HCT116 (cell line): ENCODE measurements at regions not wholly inside any gene's neighbourhood (a gene's known extent, or its start where the extent isn't known, plus 50 kb on each side); places are given as distances from the start of the nearest gene placed in this dataset.

Experiments
- ATAC-seq: fragments of 200-7000 bp; cut with Tn5 transposase; 2 replicates; pipeline ENCODE4 v1.9.1; 2020; ENCODE audit warnings: mild to moderate bottlenecking, moderate library complexity
- BruUV-seq: library from RNA; stranded (reverse); fragments of 400-500 nt; replicated peaks from 2 replicates; lab custom pipeline; 2021; lab: Mats Ljungman, UMichigan
- CTCF ChIA-PET: fragments of 300-600 bp; sonication (Branson Sonifier 250); formaldehyde crosslinking; loops from one replicate; lab custom pipeline; 2021; ENCODE audit warnings: antibody characterized with exemption; lab: Charles Lee
- POLR2A ChIA-PET: fragments of 300-600, 350-600 bp; sonication (Branson Sonifier 250); formaldehyde crosslinking; loops from one replicate; lab custom pipeline; 2021; ENCODE audit warnings: antibody characterized with exemption; lab: Charles Lee
- RAD21 ChIA-PET, 2 experiments: fragments of 300-600 bp; sonication (Branson Sonifier 250); formaldehyde crosslinking; loops; one replicate each; lab custom pipeline; 2023; ENCODE audit warnings: low total read pairs in 2 of 2; ENCODE audit not compliant: uncharacterized antibody in 2 of 2, unreplicated experiment in 2 of 2, low non-redundant PET in 1 of 2; lab: Charles Lee
- DNase-seq: peaks from one replicate; pipeline ENCODE4 v3.0.0-alpha.2; 2010; ENCODE audit warnings: low read depth, low spot score
- H2AFZ ChIP-seq: fragments of 200-600 bp; shearing (Covaris generic), sonication (generic); 2 replicates; pipeline ENCODE4 v1.6.1; 2017; ENCODE audit warnings: low read depth, mixed run types, mixed read lengths, antibody characterized with exemption, low read length; ENCODE audit not compliant: poor library complexity, severe bottlenecking
- H3K27ac ChIP-seq: 2 replicates; pipeline ENCODE4 v1.5.1; 2012; ENCODE audit warnings: low read depth, low read length
- H3K27me3 ChIP-seq: fragments of 200-600 bp; sonication (generic); 2 replicates; pipeline ENCODE4 v1.6.1; 2016; ENCODE audit warnings: mixed run types, low read length, mixed read lengths; ENCODE audit not compliant: insufficient read depth
- H3K36me3 ChIP-seq, 2 experiments: fragments of 200-500 bp in 1 of 2; fragments of 200-600 bp in 1 of 2; sonication (Bioruptor generic) in 1 of 2; sonication (generic) in 1 of 2; 2 replicates each; pipeline versions ENCODE4 v1.5.1 to v1.6.1; 2014 to 2016; ENCODE audit warnings: low read length in 2 of 2, inconsistent platforms in 1 of 2, mixed read lengths in 1 of 2, mixed run types in 1 of 2; ENCODE audit not compliant: insufficient read depth in 2 of 2, control insufficient read depth in 1 of 2
- H3K4me1 ChIP-seq, 2 experiments: fragments of 200-600 bp in 1 of 2; sonication (generic) in 1 of 2; 2 replicates each; pipeline versions ENCODE4 v1.5.1 to v1.6.1; 2012 to 2017; ENCODE audit warnings: low read length in 2 of 2, inconsistent platforms in 1 of 2, mild to moderate bottlenecking in 1 of 2, mixed read lengths in 1 of 2, mixed run types in 1 of 2, moderate library complexity in 1 of 2; ENCODE audit not compliant: insufficient read depth in 2 of 2, control insufficient read depth in 1 of 2
- H3K4me2 ChIP-seq: fragments of 200-600 bp; sonication (generic); 2 replicates; pipeline ENCODE4 v1.6.1; 2017; ENCODE audit warnings: mixed run types, low read length, mixed read lengths
- H3K4me3 ChIP-seq, 2 experiments: fragments of 200-600 bp in 1 of 2; sonication (generic) in 1 of 2; replicated peaks in 1 of 2; 2 replicates each; pipeline ENCODE4 v1.5.1; 2011 to 2016; ENCODE audit warnings: low read length in 2 of 2, control low read depth in 1 of 2, low read depth in 1 of 2, mild to moderate bottlenecking in 1 of 2, mixed read lengths in 1 of 2, mixed run types in 1 of 2
- H3K79me2 ChIP-seq: fragments of 200-600 bp; sonication (generic); 2 replicates; pipeline ENCODE4 v1.6.1; 2017; ENCODE audit warnings: mild to moderate bottlenecking, mixed run types, low read length, moderate library complexity, mixed read lengths; ENCODE audit not compliant: insufficient read depth
- H3K9ac ChIP-seq: fragments of 200-600 bp; sonication (generic); 2 replicates; pipeline ENCODE4 v1.6.1; 2016; ENCODE audit warnings: low read length, mixed read lengths
- H3K9me2 ChIP-seq: fragments of 200-600 bp; sonication (generic), shearing (Covaris generic); 2 replicates; pipeline ENCODE4 v1.6.1; 2017; ENCODE audit warnings: mixed run types, mild to moderate bottlenecking, moderate library complexity; ENCODE audit not compliant: insufficient read depth
- H3K9me3 ChIP-seq, 2 experiments: fragments of 200-500 bp in 1 of 2; fragments of 200-600 bp in 1 of 2; sonication (Bioruptor generic) in 1 of 2; sonication (generic) in 1 of 2; 2 replicates each; pipeline ENCODE4 v1.6.1; 2014 to 2017; ENCODE audit warnings: low read length in 2 of 2, mixed read lengths in 2 of 2, inconsistent platforms in 1 of 2, low read depth in 1 of 2, mild to moderate bottlenecking in 1 of 2, mixed run types in 1 of 2, moderate library complexity in 1 of 2; ENCODE audit not compliant: control insufficient read depth in 1 of 2, insufficient read depth in 1 of 2
- H4K20me1 ChIP-seq: fragments of 200-600 bp; sonication (generic), shearing (Covaris generic); 2 replicates; pipeline ENCODE4 v1.6.1; 2017; ENCODE audit warnings: mixed run types, mild to moderate bottlenecking, moderate library complexity; ENCODE audit not compliant: insufficient read depth
- CBX3 ChIP-seq: IDR thresholded peaks from 2 replicates; pipeline ENCODE4 v1.6.1; 2012; ENCODE audit warnings: low read depth
- CTCF ChIP-seq, 3 experiments: fragments of 200-600 bp in 1 of 3; sonication (generic) in 1 of 3; IDR thresholded peaks in 2 of 3; conservative IDR thresholded peaks in 1 of 3; 2 replicates each; pipeline ENCODE4 v1.5.1; 2012 to 2017; ENCODE audit warnings: low read depth in 2 of 3, low read length in 2 of 3, antibody characterized with exemption in 1 of 3, borderline replicate concordance in 1 of 3, control low read depth in 1 of 3, mild to moderate bottlenecking in 1 of 3, mixed read lengths in 1 of 3, mixed run types in 1 of 3, moderate library complexity in 1 of 3; ENCODE audit not compliant: insufficient read depth in 1 of 3
- FOSL1 ChIP-seq: IDR thresholded peaks from 2 replicates; pipeline ENCODE4 v1.6.1; 2012; ENCODE audit warnings: low read depth
- JUND ChIP-seq: IDR thresholded peaks from 2 replicates; pipeline ENCODE4 v1.6.1; 2012
- POLR2A ChIP-seq: IDR thresholded peaks from 2 replicates; pipeline ENCODE4 v1.7.0; 2011; ENCODE audit warnings: borderline replicate concordance; ENCODE audit not compliant: insufficient read depth, insufficient read length; ENCODE audit errors: extremely low read depth
- POLR2AphosphoS5 ChIP-seq: IDR thresholded peaks from 2 replicates; pipeline ENCODE4 v1.6.1; 2011; ENCODE audit warnings: mild to moderate bottlenecking, low read depth, low read length, moderate library complexity
- SP1 ChIP-seq: IDR thresholded peaks from 2 replicates; pipeline ENCODE4 v1.6.1; 2012; ENCODE audit warnings: low read depth
- TCF7L2 ChIP-seq: IDR thresholded peaks from 2 replicates; pipeline ENCODE4 v1.7.0; 2011; ENCODE audit warnings: borderline replicate concordance, inconsistent platforms; ENCODE audit not compliant: insufficient read depth, insufficient read length; ENCODE audit errors: extremely low read depth
- ZBTB33 ChIP-seq: IDR thresholded peaks from 2 replicates; pipeline ENCODE4 v1.6.1; 2011; ENCODE audit warnings: mild to moderate bottlenecking, low read length, moderate library complexity; ENCODE audit not compliant: insufficient replicate concordance; ENCODE audit errors: extremely low read depth
- intact Hi-C: fragments of 100-400 bp; cut with micrococcal nuclease; formaldehyde crosslinking; loops from 2 replicates; pipeline ENCODE4 v1.10.0; 2022

GRCh38 chr2:66699416-66699792 lies 264.5 kb downstream of the MEIS1 start:
- no peak for DNase-seq
- ChIA-PET POLR2A (no interaction called here), CTCF (no interaction called here), RAD21 (no interaction called here)
- H3K36me3 ChIP-seq, result no peaks in the 10 kb centered on the region
- H3K79me2 ChIP-seq, result no peaks in the 10 kb centered on the region
- peaks cover 0 to 3% of the 10 kb centered on the region in 2 experiments; a peak in 1 of 4 replicates for H3K9me3 ChIP-seq
- H2AFZ ChIP-seq, result no peak overlapping the region
- H3K4me3 ChIP-seq, result no peak overlapping the region
- no TSS peak for BruUV-seq
- no peak overlapping the region for H3K4me2 ChIP-seq
- H3K9ac ChIP-seq, result no peak overlapping the region
- no peaks in the 10 kb centered on the region for H3K27me3 ChIP-seq
- no peak overlapping the region for H3K27ac ChIP-seq
- no peaks in the 10 kb centered on the region for H3K9me2 ChIP-seq
- intact Hi-C loops, result no loop called here
- ATAC-seq, result no peak
- no peaks in the 10 kb centered on the region; the same call in 1 of the 2 replicates for H4K20me1 ChIP-seq
- no peaks in the 10 kb centered on the region for H3K4me1 ChIP-seq
- TF ChIP-seq ZBTB33 (no peak), CBX3 (no peak), POLR2AphosphoS5 (no peak), TCF7L2 (no peak), POLR2A (no peak), FOSL1 (no peak), JUND (no peak), SP1 (no peak), CTCF (IDR thresholded peaks at IDR 0.05 in 2 of 3, conservative IDR thresholded peaks at IDR 0.05 in 1 of 3; ENCODE audit: borderline replicate concordance in 1 of 3, insufficient read depth in 1 of 3, low read depth in 2 of 3, low read length in 2 of 3) (no peak)
